Peyer's patch (tissue), 4 donors: ENCODE measurements at regions not wholly inside any gene's neighbourhood (a gene's known extent, or its start where the extent isn't known, plus 50 kb on each side); places are given as distances from the start of the nearest gene placed in this dataset.

Experiments used
- DNase-seq, 3 donors: peaks; one replicate each; pipeline ENCODE4 v3.0.0-alpha.2; 2017 to 2019
- H3K27ac ChIP-seq, 4 donors: fragments of 200-600 bp; sonication (generic); one replicate each; pipeline ENCODE4 v1.5.1; 2016 to 2019
- H3K27me3 ChIP-seq, 2 donors: fragments of 200-600 bp; sonication (generic); one replicate each; pipeline ENCODE4 v1.5.1; 2019
- H3K36me3 ChIP-seq, 3 donors: fragments of 200-600 bp; sonication (generic); one replicate each; pipeline ENCODE4 v1.5.1; 2016 to 2019
- H3K4me1 ChIP-seq, 4 donors: fragments of 200-600 bp; sonication (generic); one replicate each; pipeline ENCODE4 v1.5.1; 2016 to 2019
- H3K4me3 ChIP-seq, 4 donors: fragments of 200-600 bp; sonication (generic); 1 replicate in 3 of 4; 2 replicates in 1 of 4; pipeline ENCODE4 v1.5.1; 2016 to 2019; ENCODE audit warnings: mild to moderate bottlenecking in 1 of 4
- H3K9me3 ChIP-seq, 4 donors: fragments of 200-600 bp; sonication (generic); one replicate each; pipeline ENCODE4 v1.5.1; 2016 to 2019; ENCODE audit warnings: mild to moderate bottlenecking in 1 of 4
- CTCF ChIP-seq, 6 experiments: fragments of 450-650 bp in 4 of 6; fragments of 200-600 bp in 2 of 6; sonication (generic) in 1 of 6; IDR thresholded peaks; one replicate each; pipeline ENCODE4 v1.5.1; 2017 to 2019; ENCODE audit warnings: antibody characterized with exemption in 6 of 6, mild to moderate bottlenecking in 3 of 6, moderate library complexity in 1 of 6
- POLR2A ChIP-seq, 2 donors: fragments of 450-650 bp; IDR thresholded peaks; one replicate each; pipeline ENCODE4 v1.5.1; 2017; ENCODE audit warnings: antibody characterized with exemption in 2 of 2, mild to moderate bottlenecking in 2 of 2, moderate library complexity in 2 of 2

GRCh38 chr22:42217752-42218280, 52.6 kb downstream of the TCF20 start:
- Histone ChIP-seq H3K27me3 (no peaks in the 10 kb centered on the region), H3K4me3 (no peak overlapping the region), H3K36me3 (peaks cover 0 to 23% (median 0%) of the 10 kb centered on the region in 3 donors), H3K27ac (no peak overlapping the region), H3K4me1 (peaks cover 0 to 12% (median 2%) of the 10 kb centered on the region in 4 donors), H3K9me3 (no peaks in the 10 kb centered on the region)
- TF ChIP-seq POLR2A (IDR thresholded peaks at IDR 0.05) = no peak
- TF ChIP-seq CTCF (IDR thresholded peaks at IDR 0.05) = no peak
- DNase-seq = no peak

- no peak overlapping the region for H3K27ac ChIP-seq
- H3K9me3 ChIP-seq = no peaks in the 10 kb centered on the region
- H3K27me3 ChIP-seq = no peaks in the 10 kb centered on the region
- peaks cover 0 to 30% (median 0%) of the 10 kb centered on the region in 3 donors for H3K36me3 ChIP-seq
- TF ChIP-seq POLR2A (IDR thresholded peaks at IDR 0.05) (no peak), CTCF (IDR thresholded peaks at IDR 0.05) (no peak)
- no peak overlapping the region for H3K4me3 ChIP-seq
- H3K4me1 ChIP-seq = peaks cover 0 to 12% (median 2%) of the 10 kb centered on the region in 4 donors
- DNase-seq = no peak
Observed at GRCh38 chr22:42217019-42217751, 53.3 kb downstream of the TCF20 start.

GRCh38 chr22:42214633-42215415, 55.6 kb downstream of the TCF20 start:
- no peak for DNase-seq
- H3K36me3 ChIP-seq = peaks cover 0 to 53% (median 0%) of the 10 kb centered on the region in 3 donors
- no peak overlapping the region for H3K27ac ChIP-seq

GRCh38 chr22:42208362-42208761, 62.1 kb downstream of the TCF20 start:
- Histone ChIP-seq H3K27ac (no peak overlapping the region), H3K36me3 (peaks cover 0 to 43% (median 0%) of the 10 kb centered on the region in 3 donors), H3K27me3 (no peaks in the 10 kb centered on the region), H3K4me1 (no peaks in the 10 kb centered on the region), H3K9me3 (no peaks in the 10 kb centered on the region), H3K4me3 (no peak overlapping the region)
- no peak for TF ChIP-seq POLR2A (IDR thresholded peaks at IDR 0.05)
- no peak for TF ChIP-seq CTCF (IDR thresholded peaks at IDR 0.05)
- no peak for DNase-seq

More at GRCh38 chr22:42214633-42215415, 55.6 kb downstream of the TCF20 start:
- Histone ChIP-seq H3K27me3 (no peaks in the 10 kb centered on the region), H3K4me3 (no peak overlapping the region), H3K9me3 (no peaks in the 10 kb centered on the region), H3K4me1 (peaks cover 0 to 12% (median 2%) of the 10 kb centered on the region in 4 donors)
- no peak for TF ChIP-seq CTCF (IDR thresholded peaks at IDR 0.05)
- no peak for TF ChIP-seq POLR2A (IDR thresholded peaks at IDR 0.05)

- no peak overlapping the region for H3K27ac ChIP-seq
- no peak for TF ChIP-seq POLR2A (IDR thresholded peaks at IDR 0.05)
- TF ChIP-seq CTCF (IDR thresholded peaks at IDR 0.05) = no peak
- H3K9me3 ChIP-seq = no peaks in the 10 kb centered on the region
- H3K27me3 ChIP-seq = no peaks in the 10 kb centered on the region
- H3K4me1 ChIP-seq = no peaks in the 10 kb centered on the region
- no peak overlapping the region for H3K4me3 ChIP-seq
- peaks cover 0 to 39% (median 0%) of the 10 kb centered on the region in 3 donors for H3K36me3 ChIP-seq
- no peak for DNase-seq
Observed at GRCh38 chr22:42207918-42208317, 62.5 kb downstream of the TCF20 start.
